ENCODE measurements at regions not wholly inside any gene's neighbourhood (a gene's known extent, or its start where the extent isn't known, plus 50 kb on each side); places are given as distances from the start of the nearest gene placed in this dataset.

DNA sequence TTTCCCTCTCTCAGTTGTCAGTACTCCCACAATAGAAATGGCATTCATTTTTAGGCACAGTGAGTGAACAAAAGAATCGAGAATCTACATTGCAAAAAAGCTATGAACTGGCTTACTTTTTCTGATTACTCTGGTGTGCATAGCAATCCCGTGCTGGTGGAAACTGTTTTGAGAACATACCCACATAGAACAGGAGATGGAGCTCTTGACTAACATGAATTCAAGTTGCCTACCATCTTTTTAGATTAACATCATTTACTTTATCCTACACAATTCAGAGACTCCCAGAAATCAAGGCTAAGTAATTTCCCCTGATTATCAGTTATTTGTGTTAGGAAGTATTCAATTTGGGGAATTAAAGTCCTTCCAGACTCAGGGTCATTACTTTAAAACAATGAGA lies 326.6 kb downstream of the ARPP21 start:
- H3K9me3 ChIP-seq (ENCODE audit: low read length): no peaks in the 10 kb centered on the region
- H3K36me3 ChIP-seq (ENCODE audit: insufficient read depth, low read length): no peaks in the 10 kb centered on the region
- no peak overlapping the region for H3K9ac ChIP-seq (ENCODE audit: low read length)
- no peaks in the 10 kb centered on the region for H3K27me3 ChIP-seq (ENCODE audit: low read length)
- H3K27ac ChIP-seq (ENCODE audit: low read length): no peak overlapping the region
- H4K20me1 ChIP-seq (ENCODE audit: insufficient read depth, low read depth, low read length): no peaks in the 10 kb centered on the region
- no peak overlapping the region for H2AFZ ChIP-seq (ENCODE audit: low read length)
- no peaks in the 10 kb centered on the region for H3K79me2 ChIP-seq (ENCODE audit: low read length)
- H3K9me2 ChIP-seq (replicated peaks; ENCODE audit: insufficient read depth, low read length): no peaks in the 10 kb centered on the region
- no peaks in the 10 kb centered on the region for H3K4me1 ChIP-seq (ENCODE audit: low read length)
- peak; percentile 57 for DNase-seq
- H3K4me2 ChIP-seq (ENCODE audit: low read depth, low read length, poor library complexity, severe bottlenecking): no peak overlapping the region
- H3K4me3 ChIP-seq (ENCODE audit: low read length): no peak overlapping the region

GRCh38 chr3:35966629-35967464 lies 327.5 kb downstream of the ARPP21 start:
- no peaks in the 10 kb centered on the region for H3K36me3 ChIP-seq (ENCODE audit: insufficient read depth, low read length)
- no peaks in the 10 kb centered on the region for H3K9me3 ChIP-seq (ENCODE audit: low read length)
- no peaks in the 10 kb centered on the region for H3K79me2 ChIP-seq (ENCODE audit: low read length)
- H3K9ac ChIP-seq (ENCODE audit: low read length): no peak overlapping the region
- H3K27me3 ChIP-seq (ENCODE audit: low read length): no peaks in the 10 kb centered on the region
- no peak overlapping the region for H3K27ac ChIP-seq (ENCODE audit: low read length)
- no peak for DNase-seq
- no peaks in the 10 kb centered on the region for H3K4me1 ChIP-seq (ENCODE audit: low read length)
- no peak overlapping the region for H2AFZ ChIP-seq (ENCODE audit: low read length)
- no peaks in the 10 kb centered on the region for H3K9me2 ChIP-seq (replicated peaks; ENCODE audit: insufficient read depth, low read length)
- H4K20me1 ChIP-seq (ENCODE audit: insufficient read depth, low read depth, low read length): no peaks in the 10 kb centered on the region
- H3K4me2 ChIP-seq (ENCODE audit: low read depth, low read length, poor library complexity, severe bottlenecking): no peak overlapping the region
- no peak overlapping the region for H3K4me3 ChIP-seq (ENCODE audit: low read length)

GRCh38 chr3:35968043-35968622 lies 328.8 kb downstream of the ARPP21 start:
- Histone ChIP-seq H3K9ac (ENCODE audit: low read length) (no peak overlapping the region), H3K27me3 (ENCODE audit: low read length) (no peaks in the 10 kb centered on the region), H4K20me1 (ENCODE audit: insufficient read depth, low read depth, low read length) (no peaks in the 10 kb centered on the region), H3K4me2 (ENCODE audit: low read depth, low read length, poor library complexity, severe bottlenecking) (no peak overlapping the region), H3K9me3 (ENCODE audit: low read length) (no peaks in the 10 kb centered on the region), H3K27ac (ENCODE audit: low read length) (no peak overlapping the region), H3K79me2 (ENCODE audit: low read length) (no peaks in the 10 kb centered on the region), H3K9me2 (replicated peaks; ENCODE audit: insufficient read depth, low read length) (no peaks in the 10 kb centered on the region), H3K36me3 (ENCODE audit: insufficient read depth, low read length) (no peaks in the 10 kb centered on the region), H3K4me3 (ENCODE audit: low read length) (no peak overlapping the region), H2AFZ (ENCODE audit: low read length) (no peak overlapping the region), H3K4me1 (ENCODE audit: low read length) (no peaks in the 10 kb centered on the region)
- DNase-seq: no peak

DNA sequence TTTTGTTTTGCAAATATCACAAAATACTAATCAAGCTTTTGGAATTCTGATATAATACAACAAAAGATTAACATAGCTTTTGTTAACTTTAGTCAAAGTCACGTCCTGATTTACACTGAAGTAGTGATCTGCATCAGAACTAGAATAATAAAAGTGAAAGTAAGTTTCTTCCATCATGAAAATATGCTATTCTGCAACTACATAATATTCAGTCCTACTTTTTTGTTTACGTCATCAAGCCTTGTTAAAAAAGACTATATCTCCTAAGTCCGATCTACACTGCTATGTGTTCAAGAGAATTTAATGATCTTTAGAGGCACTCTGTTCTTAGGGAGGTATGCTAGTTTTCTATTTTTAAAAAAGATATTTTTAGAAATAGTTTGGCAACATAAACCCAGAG lies 330.1 kb downstream of the ARPP21 start:
- H3K4me1 ChIP-seq (ENCODE audit: low read length): no peaks in the 10 kb centered on the region
- no peaks in the 10 kb centered on the region for H3K9me3 ChIP-seq (ENCODE audit: low read length)
- no peaks in the 10 kb centered on the region for H3K79me2 ChIP-seq (ENCODE audit: low read length)
- DNase-seq: no peak
- H3K4me2 ChIP-seq (ENCODE audit: low read depth, low read length, poor library complexity, severe bottlenecking): no peak overlapping the region
- no peaks in the 10 kb centered on the region for H3K36me3 ChIP-seq (ENCODE audit: insufficient read depth, low read length)
- H3K27ac ChIP-seq (ENCODE audit: low read length): no peak overlapping the region
- no peaks in the 10 kb centered on the region for H3K27me3 ChIP-seq (ENCODE audit: low read length)
- no peaks in the 10 kb centered on the region for H4K20me1 ChIP-seq (ENCODE audit: insufficient read depth, low read depth, low read length)
- H3K4me3 ChIP-seq (ENCODE audit: low read length): no peak overlapping the region
- H2AFZ ChIP-seq (ENCODE audit: low read length): no peak overlapping the region
- H3K9ac ChIP-seq (ENCODE audit: low read length): no peak overlapping the region
- H3K9me2 ChIP-seq (replicated peaks; ENCODE audit: insufficient read depth, low read length): no peaks in the 10 kb centered on the region

DNA sequence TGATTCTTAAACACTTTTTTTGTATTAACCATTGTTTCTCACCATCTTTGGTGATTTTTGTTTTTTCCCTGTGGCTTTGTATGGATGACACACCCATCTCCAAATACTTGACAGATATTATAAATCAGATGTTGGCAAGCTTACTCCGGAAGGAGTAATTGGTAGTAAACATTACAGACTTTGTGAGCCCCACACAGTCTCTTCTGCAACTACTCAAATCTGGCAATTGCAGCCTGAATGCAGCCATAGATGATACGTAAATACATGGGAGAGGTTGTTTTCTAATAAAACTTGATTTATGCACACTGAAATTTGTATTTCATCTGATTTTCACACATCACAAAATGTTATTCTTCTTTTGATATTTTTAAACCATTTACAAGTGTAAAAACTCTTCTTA lies 331.5 kb downstream of the ARPP21 start:
- Histone ChIP-seq H3K4me1 (ENCODE audit: low read length) (no peaks in the 10 kb centered on the region), H3K4me3 (ENCODE audit: low read length) (no peak overlapping the region), H3K36me3 (ENCODE audit: insufficient read depth, low read length) (no peaks in the 10 kb centered on the region), H2AFZ (ENCODE audit: low read length) (no peak overlapping the region), H3K9me2 (replicated peaks; ENCODE audit: insufficient read depth, low read length) (no peaks in the 10 kb centered on the region), H3K9ac (ENCODE audit: low read length) (no peak overlapping the region), H3K4me2 (ENCODE audit: low read depth, low read length, poor library complexity, severe bottlenecking) (no peak overlapping the region), H3K27ac (ENCODE audit: low read length) (no peak overlapping the region), H3K27me3 (ENCODE audit: low read length) (no peaks in the 10 kb centered on the region), H3K79me2 (ENCODE audit: low read length) (no peaks in the 10 kb centered on the region), H4K20me1 (ENCODE audit: insufficient read depth, low read depth, low read length) (no peaks in the 10 kb centered on the region), H3K9me3 (ENCODE audit: low read length) (no peaks in the 10 kb centered on the region)
- no peak for DNase-seq

GRCh38 chr3:35971686-35972085 lies 332.4 kb downstream of the ARPP21 start:
- Histone ChIP-seq H3K4me3 (ENCODE audit: low read length) (no peak overlapping the region), H3K4me2 (ENCODE audit: low read depth, low read length, poor library complexity, severe bottlenecking) (no peak overlapping the region), H2AFZ (ENCODE audit: low read length) (no peak overlapping the region), H3K27me3 (ENCODE audit: low read length) (no peaks in the 10 kb centered on the region), H3K79me2 (ENCODE audit: low read length) (no peaks in the 10 kb centered on the region), H3K9me2 (replicated peaks; ENCODE audit: insufficient read depth, low read length) (no peaks in the 10 kb centered on the region), H3K27ac (ENCODE audit: low read length) (no peak overlapping the region), H3K4me1 (ENCODE audit: low read length) (no peaks in the 10 kb centered on the region), H3K9me3 (ENCODE audit: low read length) (no peaks in the 10 kb centered on the region), H4K20me1 (ENCODE audit: insufficient read depth, low read depth, low read length) (no peaks in the 10 kb centered on the region), H3K36me3 (ENCODE audit: insufficient read depth, low read length) (no peaks in the 10 kb centered on the region), H3K9ac (ENCODE audit: low read length) (no peak overlapping the region)
- DNase-seq: no peak

- Histone ChIP-seq H2AFZ (ENCODE audit: low read length) (no peak overlapping the region), H4K20me1 (ENCODE audit: insufficient read depth, low read depth, low read length) (no peaks in the 10 kb centered on the region), H3K9me2 (replicated peaks; ENCODE audit: insufficient read depth, low read length) (no peaks in the 10 kb centered on the region)
Measured at GRCh38 chr3:35974872-35975271, 335.5 kb downstream of the ARPP21 start.

DNA sequence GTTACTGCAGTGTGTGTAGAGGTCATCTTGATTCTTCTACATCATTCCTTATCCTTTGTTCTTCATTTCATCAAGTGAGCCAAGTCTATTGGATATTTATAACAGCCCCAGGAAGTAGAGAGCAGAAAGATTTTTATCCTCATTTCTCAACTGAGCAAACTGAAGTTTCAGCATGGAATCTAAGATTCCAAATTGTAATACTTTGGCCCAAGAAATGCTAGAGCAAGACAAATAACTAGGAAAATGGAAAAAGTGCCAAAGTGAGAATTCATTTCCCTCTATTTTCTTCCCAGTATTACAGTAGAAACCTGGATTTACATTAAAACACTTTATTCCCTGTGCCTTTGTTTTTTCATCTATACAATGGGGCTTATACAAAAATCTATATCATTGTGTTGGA lies 346.8 kb downstream of the ARPP21 start:
- Histone ChIP-seq H3K4me3 (ENCODE audit: low read length) (no peak overlapping the region), H3K9me2 (replicated peaks; ENCODE audit: insufficient read depth, low read length) (no peaks in the 10 kb centered on the region), H3K4me1 (ENCODE audit: low read length) (peaks cover 11% of the 10 kb centered on the region), H2AFZ (ENCODE audit: low read length) (no peak overlapping the region), H3K9me3 (ENCODE audit: low read length) (no peaks in the 10 kb centered on the region), H3K4me2 (ENCODE audit: low read depth, low read length, poor library complexity, severe bottlenecking) (no peak overlapping the region), H3K27ac (ENCODE audit: low read length) (no peak overlapping the region), H3K27me3 (ENCODE audit: low read length) (no peaks in the 10 kb centered on the region), H3K79me2 (ENCODE audit: low read length) (no peaks in the 10 kb centered on the region), H4K20me1 (ENCODE audit: insufficient read depth, low read depth, low read length) (no peaks in the 10 kb centered on the region), H3K9ac (ENCODE audit: low read length) (no peak overlapping the region), H3K36me3 (ENCODE audit: insufficient read depth, low read length) (no peaks in the 10 kb centered on the region)
- no peak for DNase-seq

More at GRCh38 chr3:35974872-35975271, 335.5 kb downstream of the ARPP21 start:
- DNase-seq: no peak
- Histone ChIP-seq H3K27ac (ENCODE audit: low read length) (no peak overlapping the region), H3K9ac (ENCODE audit: low read length) (no peak overlapping the region), H3K79me2 (ENCODE audit: low read length) (no peaks in the 10 kb centered on the region), H3K27me3 (ENCODE audit: low read length) (no peaks in the 10 kb centered on the region), H3K36me3 (ENCODE audit: insufficient read depth, low read length) (no peaks in the 10 kb centered on the region), H3K4me1 (ENCODE audit: low read length) (no peaks in the 10 kb centered on the region), H3K4me3 (ENCODE audit: low read length) (no peak overlapping the region), H3K9me3 (ENCODE audit: low read length) (no peaks in the 10 kb centered on the region), H3K4me2 (ENCODE audit: low read depth, low read length, poor library complexity, severe bottlenecking) (no peak overlapping the region)

All from Karpas-422 (cell line).